Esophagus squamous epithelium (tissue), 4 donors: ENCODE measurements at regions not wholly inside any gene's neighbourhood (a gene's known extent, or its start where the extent isn't known, plus 50 kb on each side); places are given as distances from the start of the nearest gene placed in this dataset.
"Not testable (repeated sequence)": the region's sequence is repeated elsewhere in the genome, so short reads cannot be mapped to it uniquely, and the experiment has no call there.

Experiments
- POLR2A ChIP-seq, 4 donors: fragments of 450-650 bp; IDR thresholded peaks; one replicate each; pipeline ENCODE4 v1.6.1; 2017; ENCODE audit warnings: antibody characterized with exemption in 4 of 4, mild to moderate bottlenecking in 4 of 4, moderate library complexity in 3 of 4
- TF ChIP-seq, protein P1 (sequence below), 6 experiments: fragments of 450-650 bp in 4 of 6; fragments of 200-600 bp in 2 of 6; sonication (generic) in 2 of 6; IDR thresholded peaks; one replicate each; pipeline ENCODE4 v1.5.1; 2016 to 2019; ENCODE audit warnings: antibody characterized with exemption in 6 of 6, mild to moderate bottlenecking in 4 of 6, moderate library complexity in 4 of 6

DNA sequence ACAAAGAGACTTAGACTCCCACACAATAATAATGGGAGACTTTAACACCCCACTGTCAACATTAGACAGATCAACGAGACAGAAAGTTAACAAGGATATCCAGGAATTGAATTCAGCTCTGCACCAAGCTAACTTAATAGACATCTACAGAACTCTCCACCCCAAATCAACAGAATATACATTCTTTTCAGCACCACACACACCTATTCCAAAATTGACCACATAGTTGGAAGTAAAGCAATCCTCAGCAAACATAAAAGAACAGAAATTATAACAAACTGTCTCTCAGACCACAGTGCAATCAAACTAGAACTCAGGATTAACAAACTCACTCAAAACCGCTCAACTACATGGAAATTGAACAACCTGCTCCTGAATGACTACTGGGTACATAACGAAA, 68.2 kb upstream of the SKAP2 start:
- TF ChIP-seq, protein P1, sequence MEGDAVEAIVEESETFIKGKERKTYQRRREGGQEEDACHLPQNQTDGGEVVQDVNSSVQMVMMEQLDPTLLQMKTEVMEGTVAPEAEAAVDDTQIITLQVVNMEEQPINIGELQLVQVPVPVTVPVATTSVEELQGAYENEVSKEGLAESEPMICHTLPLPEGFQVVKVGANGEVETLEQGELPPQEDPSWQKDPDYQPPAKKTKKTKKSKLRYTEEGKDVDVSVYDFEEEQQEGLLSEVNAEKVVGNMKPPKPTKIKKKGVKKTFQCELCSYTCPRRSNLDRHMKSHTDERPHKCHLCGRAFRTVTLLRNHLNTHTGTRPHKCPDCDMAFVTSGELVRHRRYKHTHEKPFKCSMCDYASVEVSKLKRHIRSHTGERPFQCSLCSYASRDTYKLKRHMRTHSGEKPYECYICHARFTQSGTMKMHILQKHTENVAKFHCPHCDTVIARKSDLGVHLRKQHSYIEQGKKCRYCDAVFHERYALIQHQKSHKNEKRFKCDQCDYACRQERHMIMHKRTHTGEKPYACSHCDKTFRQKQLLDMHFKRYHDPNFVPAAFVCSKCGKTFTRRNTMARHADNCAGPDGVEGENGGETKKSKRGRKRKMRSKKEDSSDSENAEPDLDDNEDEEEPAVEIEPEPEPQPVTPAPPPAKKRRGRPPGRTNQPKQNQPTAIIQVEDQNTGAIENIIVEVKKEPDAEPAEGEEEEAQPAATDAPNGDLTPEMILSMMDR (IDR thresholded peaks at IDR 0.05), result not testable (repeated sequence)
- not testable (repeated sequence) for TF ChIP-seq POLR2A (IDR thresholded peaks at IDR 0.05)
